ENCODE measurements at regions not wholly inside any gene's neighbourhood (a gene's known extent, or its start where the extent isn't known, plus 50 kb on each side); places are given as distances from the start of the nearest gene placed in this dataset.

DNA sequence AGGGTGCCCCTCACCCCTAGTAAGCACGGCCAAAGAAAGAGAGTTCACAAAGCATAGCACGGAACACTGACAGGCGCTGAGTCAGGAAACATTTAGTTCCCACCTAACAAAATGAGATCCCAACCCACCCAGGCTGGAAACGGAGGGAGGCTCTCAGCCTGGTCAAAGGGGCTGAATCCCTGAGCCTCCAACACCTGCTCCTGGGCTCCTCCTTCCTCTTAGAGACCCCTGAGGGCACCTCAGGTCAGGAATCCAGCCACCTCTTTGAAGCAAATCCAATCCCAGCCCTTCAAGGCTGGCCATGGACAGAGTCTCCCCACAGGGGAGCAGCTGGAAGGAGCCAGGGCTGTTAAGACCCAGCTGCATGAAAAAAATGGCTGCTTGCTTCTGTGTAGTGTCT lies 154.4 kb upstream of the HES1 start:
- in situ Hi-C loops (cut with MboI; ENCODE audit: low pct_unique_long_range_greater_than_20kb in 2 of 9, low sequenced_read_pairs in 9 of 9, unreplicated experiment in 9 of 9): loop anchor here in 1 of 9 experiments (25.0 kb wide), 1 partner anchor 194 kb away; no protein-coding TSS in a partner anchor
- H3K4me1 ChIP-seq (replicated peaks in 1 of 2): peaks cover 10 to 12% of the 10 kb centered on the region in 2 donors
- no peak overlapping the region for H3K4me3 ChIP-seq
- ATAC-seq (replicated peaks in 6 of 8): no peak
- WGBS, 10 experiments: 67 to 96% (median 86%) methylated on average over 2 to 4 of the region's 4 CpGs; no CpG with 5 or more reads in 4 of the 10 experiments
- no peak overlapping the region for H3K27ac ChIP-seq

DNA sequence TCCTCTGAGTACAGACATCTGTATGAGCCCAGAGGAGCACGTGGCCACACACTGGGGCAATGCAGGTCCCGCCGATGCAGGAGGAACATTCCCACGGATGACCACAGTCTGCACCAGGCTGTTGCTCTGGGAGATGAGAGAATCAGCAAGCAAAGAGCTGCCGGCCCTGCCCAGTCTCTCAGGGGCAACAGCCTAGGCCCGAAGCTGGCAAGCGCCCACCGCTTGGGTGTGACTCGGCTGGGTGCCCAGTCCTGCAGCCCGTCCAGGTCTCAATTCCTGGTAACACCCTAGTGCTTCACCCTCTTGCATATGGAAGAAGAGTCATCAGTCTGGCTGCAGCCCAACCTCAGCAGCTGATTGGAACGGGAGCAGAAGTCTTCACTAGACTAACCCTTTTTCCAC lies 153.7 kb upstream of the HES1 start:
- 0 to 92% (median 37%) methylated on average over 1 to 7 of the region's 11 CpGs; no CpG with 5 or more reads in 4 of the 10 experiments for WGBS, 10 experiments
- in situ Hi-C loops (cut with MboI; ENCODE audit: low pct_unique_long_range_greater_than_20kb in 2 of 9, low sequenced_read_pairs in 9 of 9, unreplicated experiment in 9 of 9): loop anchor here in 1 of 9 experiments (25.0 kb wide), 1 partner anchor 195 kb away; no protein-coding TSS in a partner anchor
- H3K4me3 ChIP-seq: no peak overlapping the region
- ATAC-seq (replicated peaks in 6 of 8): peak in 6 of 8 experiments; percentile 64 to 92 (median 86)
- peaks cover 13 to 14% of the 10 kb centered on the region in 2 donors for H3K4me1 ChIP-seq (replicated peaks in 1 of 2)
- H3K27ac ChIP-seq: no peak overlapping the region

DNA sequence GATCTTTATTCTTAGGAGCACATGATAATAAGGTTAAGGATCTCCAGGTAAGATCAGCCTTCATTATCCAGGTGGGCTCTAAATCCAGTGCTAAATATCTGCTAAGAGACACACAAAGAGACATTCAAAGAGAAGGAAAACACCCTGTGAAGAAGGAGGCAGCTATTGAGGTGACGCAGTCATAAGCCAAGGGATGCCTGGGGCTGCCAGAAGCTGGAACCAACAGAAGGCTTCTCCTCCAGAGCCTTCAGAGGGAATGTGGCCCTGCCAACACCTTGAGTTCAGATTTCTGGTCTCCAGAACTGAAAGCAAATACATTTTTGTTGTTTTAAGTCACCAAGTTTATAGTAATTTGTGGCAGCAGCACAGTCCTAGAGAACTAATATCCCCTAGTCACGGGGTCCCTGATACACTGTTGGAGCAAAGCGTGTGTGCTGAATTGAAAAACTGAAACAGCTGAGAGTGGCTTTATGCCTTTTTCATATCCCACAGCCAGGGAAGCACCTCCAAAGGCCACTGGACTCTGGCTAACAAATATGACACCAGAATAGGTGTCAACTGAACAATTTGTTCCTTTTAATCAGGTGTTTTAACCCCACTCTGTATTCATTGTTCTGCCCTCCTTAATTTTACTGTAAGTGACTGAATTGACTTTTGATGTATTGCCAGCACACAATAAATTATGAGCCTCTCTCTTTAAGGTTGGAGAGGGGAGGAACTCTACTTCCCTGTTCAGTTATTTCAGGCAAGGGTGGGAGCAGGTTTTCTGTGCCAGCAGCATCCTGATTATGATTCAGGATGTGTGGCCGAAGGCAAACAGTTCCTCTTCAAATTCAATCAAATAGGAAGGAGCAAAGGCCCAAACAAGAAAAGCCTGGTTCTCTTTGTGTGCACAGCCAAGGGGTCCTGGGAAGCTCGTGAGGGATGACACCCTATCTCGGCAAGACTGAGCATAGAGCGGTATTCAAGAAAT lies 151.8 kb upstream of the HES1 start:
- peak in 4 of 8 experiments; percentile 21 to 50 (median 24) for ATAC-seq (replicated peaks in 6 of 8)
- peak overlapping the region in 1 of 2 donors; percentile 6 for H3K27ac ChIP-seq
- H3K4me3 ChIP-seq: no peak overlapping the region
- WGBS, 10 experiments: 11 to 100% (median 81%) methylated on average over 1 to 5 of the region's 7 CpGs; no CpG with 5 or more reads in 1 of the 10 experiments
- in situ Hi-C loops (cut with MboI; ENCODE audit: low pct_unique_long_range_greater_than_20kb in 2 of 9, low sequenced_read_pairs in 9 of 9, unreplicated experiment in 9 of 9): loop anchor here in 1 of 9 experiments (25.0 kb wide), 1 partner anchor 197 kb away; no protein-coding TSS in a partner anchor
- H3K4me1 ChIP-seq (replicated peaks in 1 of 2): peaks cover 17 to 18% of the 10 kb centered on the region in 2 donors

DNA sequence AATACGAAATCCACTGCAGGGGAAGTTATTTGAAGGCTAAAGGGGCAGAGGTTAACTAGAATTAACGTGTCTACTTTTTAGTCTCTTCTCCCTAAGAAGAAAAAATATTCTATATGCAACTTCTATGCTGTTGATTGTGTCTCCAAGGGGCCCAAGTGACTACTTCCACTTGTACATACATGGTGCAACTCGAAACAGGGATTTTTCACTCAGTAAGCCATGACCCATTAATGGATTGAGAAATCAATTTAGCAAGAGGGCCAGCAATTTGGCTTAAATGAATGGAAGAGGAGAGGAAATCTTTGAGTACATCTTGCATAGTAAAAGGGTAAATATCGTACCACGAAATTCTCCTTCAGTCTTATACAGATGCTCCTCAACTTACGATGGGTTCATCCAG lies 151.1 kb upstream of the HES1 start:
- ATAC-seq (replicated peaks in 6 of 8): no peak

DNA sequence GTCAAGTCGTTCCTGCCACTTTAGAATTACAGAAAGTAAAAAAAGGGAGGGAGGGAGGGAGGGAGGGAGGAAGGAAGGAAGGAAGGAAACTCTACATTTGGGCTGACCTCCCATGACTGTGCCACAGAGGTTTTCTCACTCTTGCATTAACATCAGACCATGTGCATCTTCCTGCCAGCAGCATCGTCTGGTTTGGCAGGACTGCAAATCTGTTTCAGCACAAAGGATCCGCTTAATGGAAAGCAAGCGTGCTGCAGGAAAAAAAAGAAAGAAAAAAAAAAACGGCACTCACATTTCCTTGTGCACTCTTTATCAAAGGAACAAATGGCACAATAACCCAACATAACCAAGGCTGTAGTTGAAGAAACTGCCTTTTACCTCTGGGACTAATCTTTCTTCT lies 148.8 kb upstream of the HES1 start:
- H3K4me1 ChIP-seq (replicated peaks in 1 of 2): peaks cover 17 to 18% of the 10 kb centered on the region in 2 donors
- H3K27ac ChIP-seq: no peak overlapping the region
- in situ Hi-C loops (cut with MboI; ENCODE audit: low pct_unique_long_range_greater_than_20kb in 2 of 9, low sequenced_read_pairs in 9 of 9, unreplicated experiment in 9 of 9): loop anchor here in 1 of 9 experiments (25.0 kb wide), 1 partner anchor 200 kb away; no protein-coding TSS in a partner anchor
- no peak overlapping the region for H3K4me3 ChIP-seq
- peak in 5 of 8 experiments; percentile 24 to 58 (median 53) for ATAC-seq (replicated peaks in 6 of 8)
- 0 to 100% (median 31%) methylated on average over 1 to 5 of the region's 5 CpGs; no CpG with 5 or more reads in 2 of the 10 experiments for WGBS, 10 experiments

More for the DNA sequence above, 151.1 kb upstream of the HES1 start:
- no peak overlapping the region for H3K4me3 ChIP-seq
- H3K27ac ChIP-seq: no peak overlapping the region
- WGBS, 10 experiments: 20 to 98% (median 81%) methylated on average over 1 to 6 of the region's 6 CpGs; no CpG with 5 or more reads in 3 of the 10 experiments
- H3K4me1 ChIP-seq (replicated peaks in 1 of 2): peaks cover 17 to 18% of the 10 kb centered on the region in 2 donors
- in situ Hi-C loops (cut with MboI; ENCODE audit: low pct_unique_long_range_greater_than_20kb in 2 of 9, low sequenced_read_pairs in 9 of 9, unreplicated experiment in 9 of 9): loop anchor here in 1 of 9 experiments (25.0 kb wide), 1 partner anchor 198 kb away; no protein-coding TSS in a partner anchor

DNA sequence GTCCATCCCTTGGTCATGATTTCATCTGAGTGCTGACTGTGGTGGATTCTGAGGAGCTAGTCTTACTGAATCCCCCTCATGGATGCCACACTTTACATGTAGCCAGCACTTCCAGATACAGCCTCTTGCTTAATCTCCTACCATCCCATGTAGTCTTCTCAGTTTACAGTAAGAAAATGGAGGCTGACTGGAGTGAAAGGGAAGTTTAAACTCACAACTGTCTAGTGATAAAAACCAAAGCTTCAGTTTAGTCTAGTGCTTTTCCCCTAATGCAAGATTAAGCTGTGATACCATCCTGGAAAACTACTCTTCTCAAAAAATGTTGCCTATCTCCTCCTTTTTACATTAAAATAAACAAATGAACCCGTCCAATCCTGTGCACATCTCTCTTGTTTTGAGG lies 146.8 kb upstream of the HES1 start:
- Histone ChIP-seq H3K27ac (no peak overlapping the region), H3K4me1 (replicated peaks in 1 of 2) (peaks cover 13 to 16% of the 10 kb centered on the region in 2 donors), H3K4me3 (no peak overlapping the region)
- ATAC-seq (replicated peaks in 6 of 8): no peak
- WGBS, 10 experiments: 33 to 86% (median 83%) methylated on average over 1 of the region's 1 CpG; no CpG with 5 or more reads in 3 of the 10 experiments
- in situ Hi-C loops (cut with MboI; ENCODE audit: low pct_unique_long_range_greater_than_20kb in 2 of 9, low sequenced_read_pairs in 9 of 9, unreplicated experiment in 9 of 9): loop anchor here in 1 of 9 experiments (25.0 kb wide), 1 partner anchor 202 kb away; no protein-coding TSS in a partner anchor

DNA sequence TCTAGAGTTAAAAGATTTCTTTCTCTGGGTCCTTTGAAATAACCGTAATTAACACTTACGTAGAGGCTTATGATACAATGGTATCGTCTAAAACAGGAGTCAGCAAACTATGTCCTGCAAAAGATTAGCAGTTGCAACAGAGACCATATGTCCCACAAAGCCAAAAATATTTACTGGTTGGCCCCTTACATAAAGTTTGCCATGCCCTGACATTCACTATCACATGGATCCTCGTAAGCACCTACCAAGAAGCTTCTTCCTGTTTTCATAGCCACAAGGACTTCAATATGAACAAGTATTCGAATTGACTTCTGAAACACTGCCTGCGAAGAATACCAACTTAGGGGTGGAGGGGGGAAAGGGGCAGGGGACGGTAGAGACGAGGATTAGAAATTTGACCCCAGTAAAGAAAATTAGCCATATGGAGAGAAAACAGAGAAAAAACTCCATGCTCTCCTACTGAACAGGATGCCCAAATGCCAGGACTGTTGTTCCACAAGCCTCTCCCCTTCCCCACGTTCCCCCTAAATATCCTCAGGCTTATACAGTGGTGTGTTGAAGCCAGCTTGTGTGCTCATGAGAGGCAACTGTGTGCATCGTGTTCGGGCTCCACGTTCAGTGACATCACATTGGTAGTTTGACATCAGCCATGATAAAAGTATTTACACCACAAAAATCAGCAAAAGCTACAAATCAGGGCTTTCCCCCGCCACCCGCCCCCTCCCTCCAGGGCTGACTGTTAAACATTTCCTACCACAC lies 144.1 kb upstream of the HES1 start:
- 40 to 100% (median 84%) methylated on average over 3 to 7 of the region's 14 CpGs; no CpG with 5 or more reads in 2 of the 10 experiments for whole genome bisulfite sequencing, 10 experiments
- no peak overlapping the region for H3K27ac ChIP-seq
- H3K4me1 ChIP-seq (replicated peaks in 1 of 2): peaks cover 12 to 13% of the 10 kb centered on the region in 2 donors
- peak in 2 of 8 experiments; percentile 5 to 60 for ATAC-seq (replicated peaks in 6 of 8)
- H3K4me3 ChIP-seq: no peak overlapping the region
- in situ Hi-C loops (cut with MboI; ENCODE audit: low pct_unique_long_range_greater_than_20kb in 2 of 9, low sequenced_read_pairs in 9 of 9, unreplicated experiment in 9 of 9): loop anchor here in 1 of 9 experiments (25.0 kb wide), 1 partner anchor 205 kb away; no protein-coding TSS in a partner anchor

DNA sequence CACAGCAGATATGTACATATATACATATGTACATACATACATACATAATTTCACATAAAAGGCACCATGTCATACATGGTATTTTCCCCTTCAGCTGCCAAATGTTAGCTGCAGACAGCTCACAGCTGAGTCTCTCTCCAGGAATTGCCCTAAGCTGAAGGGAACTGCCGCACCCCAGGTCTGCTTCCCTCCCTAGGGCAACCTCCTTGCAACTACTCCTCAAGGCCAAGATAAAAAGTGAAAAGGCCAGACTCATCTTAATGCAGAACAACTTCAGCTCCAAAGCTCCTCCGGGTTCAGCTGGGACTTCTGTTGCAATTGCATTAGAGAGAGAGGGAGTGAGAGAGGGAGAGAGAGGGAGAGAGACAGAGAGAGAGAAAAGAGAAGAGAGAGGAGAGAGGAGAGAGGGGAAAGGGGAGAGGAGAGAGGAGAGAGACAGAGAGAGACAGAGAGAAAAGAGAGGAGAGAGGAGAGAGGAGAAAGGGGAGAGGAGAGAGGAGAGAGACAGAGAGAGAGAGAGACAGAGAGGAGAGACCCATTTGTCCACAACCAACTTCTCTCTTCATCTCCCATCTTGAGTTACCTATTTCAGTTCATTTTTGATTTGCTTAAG lies 143.4 kb upstream of the HES1 start:
- no peak overlapping the region for H3K27ac ChIP-seq
- in situ Hi-C loops (cut with MboI; ENCODE audit: low pct_unique_long_range_greater_than_20kb in 2 of 9, low sequenced_read_pairs in 9 of 9, unreplicated experiment in 9 of 9): loop anchor here in 1 of 9 experiments (25.0 kb wide), 1 partner anchor 205 kb away; no protein-coding TSS in a partner anchor
- H3K4me1 ChIP-seq (replicated peaks in 1 of 2): peaks cover 10 to 11% of the 10 kb centered on the region in 2 donors
- WGBS, 10 experiments: 0% methylated on average over 1 of the region's 2 CpGs; no CpG with 5 or more reads in 9 of the 10 experiments
- no peak overlapping the region for H3K4me3 ChIP-seq
- peak in 4 of 8 experiments; percentile 46 to 96 (median 84) for ATAC-seq (replicated peaks in 6 of 8)

DNA sequence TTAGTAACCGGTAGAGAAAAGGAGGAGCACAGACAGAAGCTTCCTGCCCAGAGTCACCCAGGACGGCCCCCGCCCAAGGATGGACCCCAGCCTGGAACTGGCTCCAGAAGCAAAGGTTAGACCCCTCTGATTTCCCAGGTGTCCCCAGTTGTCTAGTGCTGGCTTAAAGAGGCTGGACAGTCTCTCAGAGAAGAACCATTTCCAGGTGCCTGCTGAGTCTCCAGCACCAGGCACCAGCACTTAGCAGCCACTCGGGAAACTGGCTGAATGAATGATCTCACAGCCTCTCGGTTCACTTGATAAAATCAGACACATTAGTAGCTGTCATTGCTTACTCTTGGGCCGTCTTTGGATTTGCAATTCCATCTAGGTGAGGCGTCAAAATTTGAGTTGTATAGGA lies 139.7 kb upstream of the HES1 start:
- in situ Hi-C loops (cut with MboI; ENCODE audit: low pct_unique_long_range_greater_than_20kb in 2 of 9, low sequenced_read_pairs in 9 of 9, unreplicated experiment in 9 of 9): loop anchor here in 1 of 9 experiments (25.0 kb wide), 1 partner anchor 209 kb away; no protein-coding TSS in a partner anchor
- 20 to 100% (median 70%) methylated on average over 1 to 6 of the region's 7 CpGs; no CpG with 5 or more reads in 2 of the 10 experiments for WGBS, 10 experiments
- Histone ChIP-seq H3K4me3 (no peak overlapping the region), H3K4me1 (replicated peaks in 1 of 2) (peaks cover 11% of the 10 kb centered on the region in 2 donors), H3K27ac (no peak overlapping the region)
- peak in 4 of 8 experiments; percentile 24 to 44 (median 32) for ATAC-seq (replicated peaks in 6 of 8)

DNA sequence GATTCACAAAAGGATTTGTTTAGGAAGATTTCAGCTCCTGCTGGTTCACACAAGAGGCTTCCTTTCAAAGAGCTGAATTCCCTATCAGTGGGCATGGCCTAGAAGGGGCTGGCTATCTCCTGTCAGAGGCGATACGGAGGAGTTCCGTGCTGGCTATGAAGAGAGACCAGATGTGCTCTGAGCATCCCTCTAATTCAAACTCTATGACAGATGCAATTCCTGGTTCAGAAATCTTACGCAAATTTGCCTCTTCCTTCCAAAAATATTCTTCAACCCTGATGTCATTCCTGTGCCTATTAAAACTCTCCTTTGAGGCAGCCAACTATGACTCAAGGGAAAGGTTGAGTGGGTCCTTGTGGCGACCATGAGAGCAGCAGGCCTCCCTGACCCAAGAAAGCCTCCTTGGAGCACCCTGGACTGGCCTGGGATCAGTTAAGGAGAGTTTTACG lies 139.3 kb upstream of the HES1 start:
- Histone ChIP-seq H3K4me1 (replicated peaks in 1 of 2) (peaks cover 11% of the 10 kb centered on the region in 2 donors), H3K27ac (no peak overlapping the region), H3K4me3 (no peak overlapping the region)
- peak in 2 of 8 experiments; percentile 26 to 28 for ATAC-seq (replicated peaks in 6 of 8)
- in situ Hi-C loops (cut with MboI; ENCODE audit: low pct_unique_long_range_greater_than_20kb in 2 of 9, low sequenced_read_pairs in 9 of 9, unreplicated experiment in 9 of 9): loop anchor here in 1 of 9 experiments (25.0 kb wide), 1 partner anchor 209 kb away; no protein-coding TSS in a partner anchor
- 56 to 100% (median 74%) methylated on average over 1 to 4 of the region's 6 CpGs; no CpG with 5 or more reads in 3 of the 10 experiments for WGBS, 10 experiments

DNA sequence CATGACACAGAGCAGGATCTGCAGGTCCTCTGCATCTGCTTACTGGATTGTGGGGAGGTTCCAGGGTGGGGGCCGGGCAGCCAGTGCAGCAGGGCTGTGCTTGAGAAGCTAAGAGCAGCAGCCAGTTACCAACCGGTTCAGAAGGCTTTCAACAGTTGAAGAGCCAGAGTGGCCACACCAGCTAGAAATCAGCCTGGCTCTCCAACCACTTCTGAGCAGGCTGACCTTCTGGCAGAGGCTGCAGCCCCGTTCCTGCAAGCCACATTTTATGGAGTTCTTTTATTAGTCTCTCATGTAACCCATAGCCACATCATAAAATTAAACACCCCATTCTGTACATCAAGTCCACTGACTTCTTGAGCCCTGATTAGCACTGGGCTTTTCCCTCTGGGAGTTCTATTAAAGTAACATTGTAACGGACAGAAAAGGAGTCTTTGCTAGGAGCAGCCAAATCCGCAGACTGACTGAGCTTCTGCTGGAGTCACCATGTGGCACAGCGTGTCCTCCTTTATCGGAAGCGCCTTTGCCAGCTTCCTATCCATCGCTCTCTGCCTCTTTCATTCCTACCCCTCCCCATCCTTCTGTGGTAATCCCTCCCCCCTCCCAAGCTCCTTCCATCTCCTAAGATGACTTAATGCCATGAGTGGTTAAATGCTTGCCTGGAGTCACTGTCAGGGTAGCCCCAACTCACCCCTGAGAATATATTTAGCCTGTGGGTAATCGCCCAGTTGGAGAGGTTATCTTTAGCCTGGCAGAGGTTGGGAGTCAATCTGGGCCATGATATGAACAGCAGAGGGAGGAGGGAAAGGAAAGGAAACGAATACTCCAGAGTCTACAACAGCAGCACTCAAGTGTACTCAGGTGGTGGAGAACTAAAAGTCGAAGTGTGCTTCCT lies 138.5 kb upstream of the HES1 start:
- Histone ChIP-seq H3K4me3 (no peak overlapping the region), H3K27ac (no peak overlapping the region), H3K4me1 (replicated peaks in 1 of 2) (peaks cover 11 to 13% of the 10 kb centered on the region in 2 donors)
- in situ Hi-C loops (cut with MboI; ENCODE audit: low pct_unique_long_range_greater_than_20kb in 2 of 9, low sequenced_read_pairs in 9 of 9, unreplicated experiment in 9 of 9): loop anchor here in 1 of 9 experiments (25.0 kb wide), 1 partner anchor 210 kb away; no protein-coding TSS in a partner anchor
- 28 to 100% (median 84%) methylated on average over 1 to 5 of the region's 12 CpGs for WGBS, 10 experiments
- peak in 3 of 8 experiments; percentile 59 to 77 (median 62) for ATAC-seq (replicated peaks in 6 of 8)
